ENCODE measurements at regions not wholly inside any gene's neighbourhood (a gene's known extent, or its start where the extent isn't known, plus 50 kb on each side); places are given as distances from the start of the nearest gene placed in this dataset.

DNA sequence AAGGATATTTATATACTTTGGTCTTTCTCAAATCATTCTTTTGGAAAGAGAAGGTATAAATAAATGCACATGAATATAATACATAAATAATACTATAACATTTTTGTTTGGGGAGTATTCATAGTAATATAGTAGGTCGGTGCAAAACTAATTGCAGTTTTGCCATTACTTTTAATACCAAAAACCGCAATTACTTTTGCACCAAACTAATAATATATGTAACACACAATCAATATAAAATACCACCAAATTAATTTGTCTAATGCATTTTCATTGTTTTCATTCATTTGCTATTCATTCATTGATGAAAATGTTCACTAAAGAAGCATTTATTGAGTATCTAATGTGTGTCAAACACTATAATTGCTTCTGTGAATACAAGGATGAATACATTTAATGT, 219.0 kb downstream of the RWDD3 start:
- no peaks in the 10 kb centered on the region for H4K20me1 ChIP-seq (replicated peaks; ENCODE audit: control insufficient read depth, extremely low read depth, insufficient read depth, low read length)
- FAIRE-seq (no peak), DNase-seq (ENCODE audit: low read depth, low spot score) (no peak)
- dilution Hi-C loops (cut with MboI; ENCODE audit: extremely low pct_ligation_motif_present, low sequenced_read_pairs), result no loop called here
- H3K27ac ChIP-seq (ENCODE audit: insufficient read depth, low read depth, low read length), result no peak overlapping the region
- intact Hi-C loops (cut with micrococcal nuclease), result no loop called here
- no peaks in the 10 kb centered on the region for H3K79me2 ChIP-seq (ENCODE audit: control insufficient read depth, insufficient read depth, low read length)
- TF ChIP-seq GATA2 (IDR thresholded peaks at IDR 0.05; ENCODE audit: insufficient read depth, insufficient read length, low read depth, low read length), result no peak
- no peak for TF ChIP-seq FOS (IDR thresholded peaks at IDR 0.05; ENCODE audit: borderline replicate concordance, insufficient read depth, low read length)
- no peak for TF ChIP-seq POLR2A (IDR thresholded peaks at IDR 0.05; ENCODE audit: low read depth, low read length)
- TF ChIP-seq, protein P1, sequence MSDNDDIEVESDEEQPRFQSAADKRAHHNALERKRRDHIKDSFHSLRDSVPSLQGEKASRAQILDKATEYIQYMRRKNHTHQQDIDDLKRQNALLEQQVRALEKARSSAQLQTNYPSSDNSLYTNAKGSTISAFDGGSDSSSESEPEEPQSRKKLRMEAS (IDR thresholded peaks at IDR 0.05; ENCODE audit: insufficient read depth, insufficient read length), result no peak
- TF ChIP-seq JUN (IDR thresholded peaks at IDR 0.05; ENCODE audit: borderline replicate concordance, insufficient read depth, insufficient read length, low read depth), result no peak
- no peak for TF ChIP-seq EZH2 (IDR thresholded peaks at IDR 0.05; ENCODE audit: borderline replicate concordance, low read depth, low read length, severe bottlenecking)
- no peak overlapping the region for H3K9ac ChIP-seq (replicated peaks; ENCODE audit: extremely low read depth, insufficient read depth, low read length)
- CTCF ChIA-PET, result no interaction called here
- H3K4me2 ChIP-seq (ENCODE audit: insufficient read depth, low read length), result no peak overlapping the region
- no peaks in the 10 kb centered on the region for H3K9me3 ChIP-seq (replicated peaks; ENCODE audit: control insufficient read depth, insufficient read depth, low read length)
- H3K36me3 ChIP-seq (ENCODE audit: control insufficient read depth in 2 of 2, extremely low read depth in 1 of 2, insufficient read depth in 2 of 2, low read length in 2 of 2), result no peaks in the 10 kb centered on the region
- BruUV-seq (replicated peaks), result no TSS peak
- no peaks in the 10 kb centered on the region for H3K9me1 ChIP-seq (replicated peaks; ENCODE audit: control insufficient read depth, extremely low read depth, insufficient read depth, low read length)
- no peak overlapping the region for H2AFZ ChIP-seq (ENCODE audit: low read depth, low read length)
- no peaks in the 10 kb centered on the region for H3K4me1 ChIP-seq (ENCODE audit: control insufficient read depth, extremely low read depth, insufficient read depth, low read length)
- POLR2A ChIA-PET, result no interaction called here
- H3K4me3 ChIP-seq (replicated peaks in 1 of 3; ENCODE audit: insufficient read depth in 1 of 3, low read depth in 1 of 3, low read length in 3 of 3), result no peak overlapping the region
- H3K27me3 ChIP-seq (ENCODE audit: control insufficient read depth in 2 of 2, insufficient read depth in 2 of 2, low read length in 2 of 2), result no peaks in the 10 kb centered on the region

GRCh38 chr1:95467036-95467435, 233.0 kb downstream of the RWDD3 start:
- no TSS peak for BruUV-seq (replicated peaks)
- intact Hi-C loops (cut with micrococcal nuclease) (no loop called here), dilution Hi-C loops (cut with MboI; ENCODE audit: extremely low pct_ligation_motif_present, low sequenced_read_pairs) (no loop called here)
- ChIA-PET POLR2A (no interaction called here), CTCF (no interaction called here)
- TF ChIP-seq, protein P1 (IDR thresholded peaks at IDR 0.05; ENCODE audit: insufficient read depth, insufficient read length), result no peak
- no peak for TF ChIP-seq JUN (IDR thresholded peaks at IDR 0.05; ENCODE audit: borderline replicate concordance, insufficient read depth, insufficient read length, low read depth)
- TF ChIP-seq FOS (IDR thresholded peaks at IDR 0.05; ENCODE audit: borderline replicate concordance, insufficient read depth, low read length), result no peak
- TF ChIP-seq, protein P2, sequence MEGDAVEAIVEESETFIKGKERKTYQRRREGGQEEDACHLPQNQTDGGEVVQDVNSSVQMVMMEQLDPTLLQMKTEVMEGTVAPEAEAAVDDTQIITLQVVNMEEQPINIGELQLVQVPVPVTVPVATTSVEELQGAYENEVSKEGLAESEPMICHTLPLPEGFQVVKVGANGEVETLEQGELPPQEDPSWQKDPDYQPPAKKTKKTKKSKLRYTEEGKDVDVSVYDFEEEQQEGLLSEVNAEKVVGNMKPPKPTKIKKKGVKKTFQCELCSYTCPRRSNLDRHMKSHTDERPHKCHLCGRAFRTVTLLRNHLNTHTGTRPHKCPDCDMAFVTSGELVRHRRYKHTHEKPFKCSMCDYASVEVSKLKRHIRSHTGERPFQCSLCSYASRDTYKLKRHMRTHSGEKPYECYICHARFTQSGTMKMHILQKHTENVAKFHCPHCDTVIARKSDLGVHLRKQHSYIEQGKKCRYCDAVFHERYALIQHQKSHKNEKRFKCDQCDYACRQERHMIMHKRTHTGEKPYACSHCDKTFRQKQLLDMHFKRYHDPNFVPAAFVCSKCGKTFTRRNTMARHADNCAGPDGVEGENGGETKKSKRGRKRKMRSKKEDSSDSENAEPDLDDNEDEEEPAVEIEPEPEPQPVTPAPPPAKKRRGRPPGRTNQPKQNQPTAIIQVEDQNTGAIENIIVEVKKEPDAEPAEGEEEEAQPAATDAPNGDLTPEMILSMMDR (IDR thresholded peaks at IDR 0.05; ENCODE audit: extremely low read depth in 1 of 2, insufficient read depth in 1 of 2, low read depth in 1 of 2, low read length in 2 of 2), result no peak
- no peak for TF ChIP-seq EZH2 (IDR thresholded peaks at IDR 0.05; ENCODE audit: borderline replicate concordance, low read depth, low read length, severe bottlenecking)
- TF ChIP-seq GATA2 (IDR thresholded peaks at IDR 0.05; ENCODE audit: insufficient read depth, insufficient read length, low read depth, low read length), result no peak
- Histone ChIP-seq H3K4me2 (ENCODE audit: insufficient read depth, low read length) (no peak overlapping the region), H3K9me3 (replicated peaks; ENCODE audit: control insufficient read depth, insufficient read depth, low read length) (no peaks in the 10 kb centered on the region), H3K4me3 (replicated peaks in 1 of 3; ENCODE audit: insufficient read depth in 1 of 3, low read depth in 1 of 3, low read length in 3 of 3) (no peak overlapping the region), H4K20me1 (replicated peaks; ENCODE audit: control insufficient read depth, extremely low read depth, insufficient read depth, low read length) (no peaks in the 10 kb centered on the region), H3K27me3 (ENCODE audit: control insufficient read depth in 2 of 2, insufficient read depth in 2 of 2, low read length in 2 of 2) (no peaks in the 10 kb centered on the region), H2AFZ (ENCODE audit: low read depth, low read length) (no peak overlapping the region), H3K36me3 (ENCODE audit: control insufficient read depth in 2 of 2, extremely low read depth in 1 of 2, insufficient read depth in 2 of 2, low read length in 2 of 2) (no peaks in the 10 kb centered on the region), H3K4me1 (ENCODE audit: control insufficient read depth, extremely low read depth, insufficient read depth, low read length) (no peaks in the 10 kb centered on the region), H3K9me1 (replicated peaks; ENCODE audit: control insufficient read depth, extremely low read depth, insufficient read depth, low read length) (no peaks in the 10 kb centered on the region), H3K9ac (replicated peaks; ENCODE audit: extremely low read depth, insufficient read depth, low read length) (no peak overlapping the region), H3K27ac (ENCODE audit: insufficient read depth, low read depth, low read length) (no peak overlapping the region), H3K79me2 (ENCODE audit: control insufficient read depth, insufficient read depth, low read length) (no peaks in the 10 kb centered on the region)
- FAIRE-seq (no peak), DNase-seq (ENCODE audit: low read depth, low spot score) (no peak)

All from endothelial cell of umbilical vein (primary cell).